Astrocyte of the cerebellum (primary cell): ENCODE measurements at regions not wholly inside any gene's neighbourhood (a gene's known extent, or its start where the extent isn't known, plus 50 kb on each side); places are given as distances from the start of the nearest gene placed in this dataset.

Source experiments
- DNase-seq: peaks from one replicate; pipeline ENCODE4 v3.0.0-alpha.2; 2011; ENCODE audit warnings: low read depth
- H3K4me3 ChIP-seq: 2 replicates; pipeline ENCODE4 v1.5.1; 2011; ENCODE audit warnings: mild to moderate bottlenecking, low read depth, low read length, moderate library complexity
- CTCF ChIP-seq: IDR thresholded peaks from 2 replicates; pipeline ENCODE4 v1.5.1; 2012; ENCODE audit warnings: low read length, low read depth, moderate library complexity, mild to moderate bottlenecking; ENCODE audit errors: missing control alignments
- in situ Hi-C: cut with HindIII; loops from 2 replicates; pipeline ENCODE4 v1.10.0; 2017; ENCODE audit warnings: low sequenced_read_pairs

- in situ Hi-C loops: no loop called here
- TF ChIP-seq CTCF: no peak
- H3K4me3 ChIP-seq: no peak overlapping the region
- DNase-seq: no peak
Observed at GRCh38 chr3:35194666-35195065, 444.7 kb upstream of the ARPP21 start.

GRCh38 chr3:35198857-35199256 is 440.5 kb upstream of the ARPP21 start:
- in situ Hi-C loops: no loop called here
- no peak overlapping the region for H3K4me3 ChIP-seq
- no peak for TF ChIP-seq CTCF
- DNase-seq: no peak

- in situ Hi-C loops: no loop called here
- H3K4me3 ChIP-seq: no peak overlapping the region
- no peak for TF ChIP-seq CTCF
- peak; percentile 78 for DNase-seq
Observed at GRCh38 chr3:35200056-35200455, 439.3 kb upstream of the ARPP21 start.

- TF ChIP-seq CTCF: no peak
Observed at GRCh38 chr3:35201211-35201610, 438.1 kb upstream of the ARPP21 start.

GRCh38 chr3:35215525-35216500 is 423.5 kb upstream of the ARPP21 start:
- no peak for DNase-seq
- in situ Hi-C loops: no loop called here
- no peak for TF ChIP-seq CTCF
- H3K4me3 ChIP-seq: no peak overlapping the region

More at GRCh38 chr3:35201211-35201610, 438.1 kb upstream of the ARPP21 start:
- in situ Hi-C loops: no loop called here
- no peak overlapping the region for H3K4me3 ChIP-seq
- DNase-seq: no peak

- no peak for DNase-seq
- TF ChIP-seq CTCF: no peak
- in situ Hi-C loops: no loop called here
Observed at GRCh38 chr3:35216501-35217266, 422.6 kb upstream of the ARPP21 start.

More at GRCh38 chr3:35216501-35217266, 422.6 kb upstream of the ARPP21 start:
- no peak overlapping the region for H3K4me3 ChIP-seq
